RWPE1 (cell line): ENCODE measurements at regions not wholly inside any gene's neighbourhood (a gene's known extent, or its start where the extent isn't known, plus 50 kb on each side); places are given as distances from the start of the nearest gene placed in this dataset.

Source experiments
- CTCF ChIA-PET: fragments of 350-600 bp; sonication (Branson Sonifier 250); formaldehyde crosslinking; extraction: SDS; loops from one replicate; lab custom pipeline; 2021; lab: Yijun Ruan, JAX
- POLR2A ChIA-PET: fragments of 400-600 bp; formaldehyde crosslinking; extraction: SDS; loops from one replicate; lab custom pipeline; 2020; ENCODE audit warnings: antibody characterized with exemption; ENCODE audit not compliant: low non-redundant PET; lab: Yijun Ruan, JAX
- DNase-seq: peaks from one replicate; pipeline ENCODE4 v3.0.0; 2012; ENCODE audit warnings: low spot score
- H3K27ac ChIP-seq: fragments of 450-650 bp; 2 replicates; pipeline ENCODE4 v1.5.1; 2017
- TF ChIP-seq, protein P1 (sequence below): fragments of 450-650 bp; conservative IDR thresholded peaks from 2 replicates; pipeline ENCODE4 v1.5.1; 2017; ENCODE audit warnings: low read depth, mild to moderate bottlenecking

DNA sequence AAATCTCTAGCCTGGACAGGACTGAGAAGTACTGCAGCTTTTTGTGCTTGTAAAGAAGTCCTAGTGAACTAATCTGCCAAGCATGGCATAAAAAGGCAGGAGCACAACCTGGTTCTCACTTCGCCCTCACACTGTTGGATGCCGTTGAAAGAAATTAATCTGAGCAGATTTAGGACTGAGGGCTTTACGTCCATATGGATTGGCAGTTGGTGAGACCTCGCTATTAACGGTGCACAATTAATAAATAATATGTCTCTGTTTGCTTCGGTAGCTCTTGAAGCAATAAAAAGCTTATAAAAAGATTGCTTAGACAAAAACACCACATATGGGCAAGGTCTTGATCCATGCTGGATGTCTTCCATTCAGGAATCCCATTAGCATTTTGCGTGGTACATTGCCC is 185.6 kb upstream of the EPHA7 start:
- no peak overlapping the region for H3K27ac ChIP-seq
- POLR2A ChIA-PET, result no interaction called here
- no peak for DNase-seq
- CTCF ChIA-PET, result no interaction called here
- TF ChIP-seq, protein P1, sequence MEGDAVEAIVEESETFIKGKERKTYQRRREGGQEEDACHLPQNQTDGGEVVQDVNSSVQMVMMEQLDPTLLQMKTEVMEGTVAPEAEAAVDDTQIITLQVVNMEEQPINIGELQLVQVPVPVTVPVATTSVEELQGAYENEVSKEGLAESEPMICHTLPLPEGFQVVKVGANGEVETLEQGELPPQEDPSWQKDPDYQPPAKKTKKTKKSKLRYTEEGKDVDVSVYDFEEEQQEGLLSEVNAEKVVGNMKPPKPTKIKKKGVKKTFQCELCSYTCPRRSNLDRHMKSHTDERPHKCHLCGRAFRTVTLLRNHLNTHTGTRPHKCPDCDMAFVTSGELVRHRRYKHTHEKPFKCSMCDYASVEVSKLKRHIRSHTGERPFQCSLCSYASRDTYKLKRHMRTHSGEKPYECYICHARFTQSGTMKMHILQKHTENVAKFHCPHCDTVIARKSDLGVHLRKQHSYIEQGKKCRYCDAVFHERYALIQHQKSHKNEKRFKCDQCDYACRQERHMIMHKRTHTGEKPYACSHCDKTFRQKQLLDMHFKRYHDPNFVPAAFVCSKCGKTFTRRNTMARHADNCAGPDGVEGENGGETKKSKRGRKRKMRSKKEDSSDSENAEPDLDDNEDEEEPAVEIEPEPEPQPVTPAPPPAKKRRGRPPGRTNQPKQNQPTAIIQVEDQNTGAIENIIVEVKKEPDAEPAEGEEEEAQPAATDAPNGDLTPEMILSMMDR, result no peak

DNA sequence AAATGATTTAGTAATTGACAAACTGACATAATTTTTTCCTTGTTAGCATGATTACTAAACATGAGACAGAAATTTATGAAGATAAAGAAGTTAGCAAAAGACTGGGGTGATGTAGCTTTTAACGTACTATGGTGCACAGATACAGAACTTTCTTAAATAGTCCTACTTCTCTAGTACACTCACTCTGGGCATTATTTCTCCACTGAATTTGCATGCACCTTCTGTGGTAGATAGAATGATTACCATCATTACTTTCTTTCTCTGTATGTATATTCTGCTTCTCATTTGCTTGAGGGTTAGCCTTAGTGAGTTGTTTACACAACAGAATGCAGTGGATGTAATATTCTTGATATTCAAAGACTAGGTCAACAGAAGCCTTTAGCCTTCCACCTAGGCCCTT is 173.1 kb upstream of the EPHA7 start:
- DNase-seq, result no peak
- TF ChIP-seq, protein P1, result no peak
- POLR2A ChIA-PET, result no interaction called here
- CTCF ChIA-PET, result no interaction called here
- H3K27ac ChIP-seq, result no peak overlapping the region

DNA sequence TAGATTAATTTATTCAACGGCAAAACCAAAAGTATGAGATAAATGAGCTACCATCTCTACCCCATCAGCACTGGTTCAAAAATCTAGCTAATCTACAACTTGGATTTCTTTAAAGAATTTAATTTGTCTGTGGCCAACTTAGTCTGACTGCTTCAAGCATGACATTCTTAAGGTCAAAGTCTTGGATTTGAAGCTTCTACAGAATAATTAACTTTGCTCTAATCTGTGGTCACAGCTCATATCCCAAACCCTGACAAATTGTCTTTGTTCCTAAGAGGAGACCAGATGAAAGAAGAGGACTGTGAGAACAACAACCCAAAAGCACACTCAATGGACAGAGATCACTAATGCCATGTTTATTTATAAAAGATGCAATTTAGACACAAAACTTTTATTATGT is 166.9 kb upstream of the EPHA7 start:
- ChIA-PET CTCF (no interaction called here), POLR2A (no interaction called here)
- no peak for DNase-seq
- TF ChIP-seq, protein P1, result no peak
- H3K27ac ChIP-seq, result no peak overlapping the region

DNA sequence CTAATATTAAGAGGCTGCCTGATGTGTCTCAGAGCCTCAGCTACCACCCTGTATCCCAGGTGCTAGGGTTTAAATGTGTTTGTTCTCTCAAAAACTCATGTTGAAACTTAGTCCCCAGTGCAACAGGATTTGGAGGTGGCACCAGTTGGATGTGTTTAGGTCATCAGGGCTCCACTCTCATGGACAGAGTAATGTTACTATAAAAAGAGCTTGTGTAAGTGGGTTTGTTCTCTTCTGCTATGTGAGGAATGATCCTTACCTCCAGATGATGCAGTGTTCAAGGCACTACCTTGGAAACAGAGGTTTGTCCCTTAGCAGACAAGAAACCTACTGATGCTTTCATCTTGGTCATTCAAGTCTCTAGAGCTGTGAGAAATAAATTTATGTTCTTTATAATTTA is 164.9 kb upstream of the EPHA7 start:
- TF ChIP-seq, protein P1, result no peak
- H3K27ac ChIP-seq, result no peak overlapping the region
- POLR2A ChIA-PET, result no interaction called here
- no peak for DNase-seq
- CTCF ChIA-PET, result interaction anchor here (0.6 kb wide), 1 partner anchor 1686 kb away, joined by 4 read pairs; no protein-coding TSS in a partner anchor

DNA sequence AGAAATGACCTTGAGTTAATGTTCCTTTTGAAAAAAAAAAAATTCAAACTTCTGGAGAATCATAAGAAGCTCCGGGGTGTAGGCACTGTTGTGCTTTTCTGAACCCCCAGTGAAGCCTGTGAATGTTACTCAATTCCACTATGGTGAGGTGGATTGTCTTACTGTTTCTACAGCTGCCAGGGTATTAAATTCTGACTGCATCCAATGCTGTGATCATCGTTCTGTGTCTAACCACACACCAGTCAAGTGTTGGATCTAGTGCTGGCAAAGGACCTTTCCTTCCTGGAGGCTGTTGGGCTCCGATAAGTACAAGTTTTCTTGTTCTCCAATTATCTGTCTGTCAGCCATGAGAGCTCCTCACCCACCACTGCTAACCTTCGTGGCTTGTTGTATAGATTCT is 162.0 kb upstream of the EPHA7 start:
- ChIA-PET POLR2A (no interaction called here), CTCF (interaction anchor here (0.5 kb wide), 1 partner anchor 1104 kb away, joined by 3 read pairs; no protein-coding TSS in a partner anchor)
- no peak for DNase-seq
- TF ChIP-seq, protein P1, result no peak
- H3K27ac ChIP-seq, result no peak overlapping the region

DNA sequence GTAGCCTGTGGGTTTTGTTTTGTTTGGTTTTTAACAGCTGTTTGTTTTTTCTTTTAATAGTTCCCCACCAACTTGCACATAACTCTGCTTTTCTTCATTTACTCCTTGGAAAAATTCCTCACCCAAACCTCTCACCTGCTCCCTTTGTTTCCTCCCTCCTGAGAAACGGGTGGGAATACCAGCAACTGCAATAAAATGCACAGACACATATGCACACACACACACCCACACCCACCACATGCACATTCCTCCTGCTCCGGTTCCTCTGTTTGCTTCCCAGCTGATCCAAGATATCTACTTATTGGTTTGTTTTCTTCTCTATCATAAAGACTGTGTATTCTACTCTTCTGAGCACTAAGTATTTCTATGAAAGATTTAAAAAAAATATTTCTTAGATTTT is 161.1 kb upstream of the EPHA7 start:
- H3K27ac ChIP-seq, result no peak overlapping the region
- POLR2A ChIA-PET, result no interaction called here
- CTCF ChIA-PET, result no interaction called here
- DNase-seq, result no peak
- TF ChIP-seq, protein P1, result no peak
